Fibroblast of lung (primary cell): ENCODE measurements at regions not wholly inside any gene's neighbourhood (a gene's known extent, or its start where the extent isn't known, plus 50 kb on each side); places are given as distances from the start of the nearest gene placed in this dataset.

ENCODE experiments used
- DNase-seq, 2 donors: peaks; one replicate each; pipeline versions ENCODE4 v3.0.0 to v3.0.0-alpha.2; 2010; ENCODE audit warnings: low read depth in 2 of 2
- H2AFZ ChIP-seq: 2 replicates; pipeline ENCODE4 v1.5.1; 2012; ENCODE audit warnings: low read length, control low read depth, inconsistent platforms
- H3K27ac ChIP-seq: 2 replicates; pipeline ENCODE4 v1.5.1; 2011; ENCODE audit warnings: low read length, control low read depth; ENCODE audit not compliant: insufficient read depth
- H3K27me3 ChIP-seq: 2 replicates; pipeline ENCODE4 v1.5.1; 2011; ENCODE audit warnings: mild to moderate bottlenecking, low read length; ENCODE audit not compliant: control insufficient read depth, insufficient read depth
- H3K36me3 ChIP-seq: 2 replicates; pipeline ENCODE4 v1.5.1; 2011; ENCODE audit warnings: low read length; ENCODE audit not compliant: control insufficient read depth, insufficient read depth
- H3K4me1 ChIP-seq: 2 replicates; pipeline ENCODE4 v1.5.1; 2011; ENCODE audit warnings: low read length; ENCODE audit not compliant: control insufficient read depth, insufficient read depth; ENCODE audit errors: extremely low read depth
- H3K4me2 ChIP-seq: 2 replicates; pipeline ENCODE4 v1.5.1; 2011; ENCODE audit warnings: low read length, control low read depth; ENCODE audit not compliant: insufficient read depth; ENCODE audit errors: extremely low read depth
- H3K4me3 ChIP-seq, 4 experiments: fragments of 200-600 bp in 1 of 4; sonication (generic) in 1 of 4; replicated peaks in 1 of 4; 2 replicates each; pipeline ENCODE4 v1.5.1; 2011 to 2016; ENCODE audit warnings: low read length in 4 of 4, low read depth in 3 of 4, mild to moderate bottlenecking in 3 of 4, control low read depth in 2 of 4, inconsistent platforms in 1 of 4, mixed read lengths in 1 of 4; ENCODE audit not compliant: insufficient read depth in 1 of 4; ENCODE audit errors: control extremely low read depth in 1 of 4
- H3K79me2 ChIP-seq: 2 replicates; pipeline ENCODE4 v1.5.1; 2012; ENCODE audit warnings: mild to moderate bottlenecking, low read length, inconsistent platforms; ENCODE audit not compliant: control insufficient read depth, insufficient read depth
- H3K9ac ChIP-seq: 2 replicates; pipeline ENCODE4 v1.5.1; 2011; ENCODE audit warnings: mild to moderate bottlenecking, low read length, control low read depth; ENCODE audit not compliant: insufficient read depth
- H3K9me3 ChIP-seq: 2 replicates; pipeline ENCODE4 v1.5.1; 2012; ENCODE audit warnings: low read depth, low read length; ENCODE audit not compliant: control insufficient read depth, insufficient read depth
- H4K20me1 ChIP-seq: 2 replicates; pipeline ENCODE4 v1.5.1; 2011; ENCODE audit warnings: low read length; ENCODE audit not compliant: control insufficient read depth, insufficient read depth; ENCODE audit errors: extremely low read depth
- CTCF ChIP-seq, 2 donors: IDR thresholded peaks in 1 of 2; conservative IDR thresholded peaks in 1 of 2; 1 replicate in 1 of 2; 2 replicates in 1 of 2; pipeline ENCODE4 v1.5.1; 2011 to 2012; ENCODE audit warnings: low read length in 2 of 2, control low read depth in 1 of 2, inconsistent platforms in 1 of 2, low read depth in 1 of 2, mild to moderate bottlenecking in 1 of 2
- EZH2 ChIP-seq: IDR thresholded peaks from 2 replicates; pipeline ENCODE4 v1.5.1; 2012; ENCODE audit warnings: low read length, control low read depth, mild to moderate bottlenecking; ENCODE audit errors: missing control alignments

- H3K4me3 ChIP-seq = no peak overlapping the region
- no peaks in the 10 kb centered on the region for H3K79me2 ChIP-seq
- no peaks in the 10 kb centered on the region for H3K36me3 ChIP-seq
- H3K27me3 ChIP-seq = no peaks in the 10 kb centered on the region
- H3K9ac ChIP-seq = no peak overlapping the region
- H3K27ac ChIP-seq = no peak overlapping the region
- no peak for DNase-seq
- TF ChIP-seq CTCF (conservative IDR thresholded peaks at IDR 0.05 in 1 of 2, IDR thresholded peaks at IDR 0.05 in 1 of 2; ENCODE audit: low read depth in 1 of 2, low read length in 2 of 2) = no peak
- TF ChIP-seq EZH2 = no peak
- no peaks in the 10 kb centered on the region for H3K9me3 ChIP-seq
- H3K4me1 ChIP-seq = peaks cover 3% of the 10 kb centered on the region
- no peak overlapping the region for H3K4me2 ChIP-seq
- no peaks in the 10 kb centered on the region for H4K20me1 ChIP-seq
- no peak overlapping the region for H2AFZ ChIP-seq
These were observed 90.6 kb upstream of the ADGRF1 start for GRCh38 chr6:47132724-47133123.

GRCh38 chr6:47131773-47132172 is 89.6 kb upstream of the ADGRF1 start:
- peaks cover 3% of the 10 kb centered on the region for H3K4me1 ChIP-seq
- no peaks in the 10 kb centered on the region for H3K79me2 ChIP-seq
- no peak overlapping the region for H3K4me2 ChIP-seq
- DNase-seq = no peak
- H3K9me3 ChIP-seq = no peaks in the 10 kb centered on the region
- TF ChIP-seq CTCF (conservative IDR thresholded peaks at IDR 0.05 in 1 of 2, IDR thresholded peaks at IDR 0.05 in 1 of 2; ENCODE audit: low read depth in 1 of 2, low read length in 2 of 2) = no peak
- no peak for TF ChIP-seq EZH2
- no peak overlapping the region for H3K4me3 ChIP-seq
- no peaks in the 10 kb centered on the region for H3K36me3 ChIP-seq
- H2AFZ ChIP-seq = no peak overlapping the region
- H3K9ac ChIP-seq = no peak overlapping the region
- H3K27me3 ChIP-seq = no peaks in the 10 kb centered on the region
- H4K20me1 ChIP-seq = no peaks in the 10 kb centered on the region
- H3K27ac ChIP-seq = no peak overlapping the region

- H3K79me2 ChIP-seq = no peaks in the 10 kb centered on the region
- no peak overlapping the region for H3K9ac ChIP-seq
- H3K4me1 ChIP-seq = no peaks in the 10 kb centered on the region
- H3K4me3 ChIP-seq = no peak overlapping the region
- H3K27ac ChIP-seq = no peak overlapping the region
- H3K9me3 ChIP-seq = no peaks in the 10 kb centered on the region
- H3K36me3 ChIP-seq = no peaks in the 10 kb centered on the region
- no peak overlapping the region for H3K4me2 ChIP-seq
- H2AFZ ChIP-seq = no peak overlapping the region
- DNase-seq = peak in 1 of 2 donors; percentile 55
- no peak for TF ChIP-seq EZH2
- TF ChIP-seq CTCF (conservative IDR thresholded peaks at IDR 0.05 in 1 of 2, IDR thresholded peaks at IDR 0.05 in 1 of 2; ENCODE audit: low read depth in 1 of 2, low read length in 2 of 2) = no peak
- H3K27me3 ChIP-seq = no peaks in the 10 kb centered on the region
- H4K20me1 ChIP-seq = no peaks in the 10 kb centered on the region
These were observed 88.0 kb upstream of the ADGRF1 start for GRCh38 chr6:47130086-47130485.
